ENCODE measurements at regions not wholly inside any gene's neighbourhood (a gene's known extent, or its start where the extent isn't known, plus 50 kb on each side); places are given as distances from the start of the nearest gene placed in this dataset.

DNA sequence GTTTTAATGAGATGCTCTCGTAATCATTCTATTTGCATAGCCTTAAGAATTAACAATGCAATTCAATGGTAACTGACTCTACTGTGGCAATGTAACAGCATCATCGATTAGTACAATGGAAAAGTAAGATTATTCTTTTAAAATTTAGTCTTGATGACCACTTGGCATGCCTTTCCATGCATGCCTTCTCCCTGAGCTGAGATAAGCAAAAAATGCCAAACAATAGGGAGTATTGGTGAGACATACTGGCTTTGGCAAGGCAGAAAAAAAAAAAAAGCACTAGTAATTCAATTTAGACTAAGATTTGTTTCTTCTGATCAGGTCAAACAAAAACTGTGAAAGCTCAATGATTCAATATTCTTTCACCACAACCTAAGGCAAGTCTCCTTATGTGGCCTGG lies 110.8 kb upstream of the TRIB2 start:
- TF ChIP-seq, protein P1, sequence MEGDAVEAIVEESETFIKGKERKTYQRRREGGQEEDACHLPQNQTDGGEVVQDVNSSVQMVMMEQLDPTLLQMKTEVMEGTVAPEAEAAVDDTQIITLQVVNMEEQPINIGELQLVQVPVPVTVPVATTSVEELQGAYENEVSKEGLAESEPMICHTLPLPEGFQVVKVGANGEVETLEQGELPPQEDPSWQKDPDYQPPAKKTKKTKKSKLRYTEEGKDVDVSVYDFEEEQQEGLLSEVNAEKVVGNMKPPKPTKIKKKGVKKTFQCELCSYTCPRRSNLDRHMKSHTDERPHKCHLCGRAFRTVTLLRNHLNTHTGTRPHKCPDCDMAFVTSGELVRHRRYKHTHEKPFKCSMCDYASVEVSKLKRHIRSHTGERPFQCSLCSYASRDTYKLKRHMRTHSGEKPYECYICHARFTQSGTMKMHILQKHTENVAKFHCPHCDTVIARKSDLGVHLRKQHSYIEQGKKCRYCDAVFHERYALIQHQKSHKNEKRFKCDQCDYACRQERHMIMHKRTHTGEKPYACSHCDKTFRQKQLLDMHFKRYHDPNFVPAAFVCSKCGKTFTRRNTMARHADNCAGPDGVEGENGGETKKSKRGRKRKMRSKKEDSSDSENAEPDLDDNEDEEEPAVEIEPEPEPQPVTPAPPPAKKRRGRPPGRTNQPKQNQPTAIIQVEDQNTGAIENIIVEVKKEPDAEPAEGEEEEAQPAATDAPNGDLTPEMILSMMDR (IDR thresholded peaks at IDR 0.05), result no peak
- no peak for TF ChIP-seq POLR2A (IDR thresholded peaks at IDR 0.05)
- no peak for TF ChIP-seq EP300 (IDR thresholded peaks at IDR 0.05)

Measured in tibial nerve (tissue), 4 donors.